HEK293T (cell line): ENCODE measurements at regions not wholly inside any gene's neighbourhood (a gene's known extent, or its start where the extent isn't known, plus 50 kb on each side); places are given as distances from the start of the nearest gene placed in this dataset.
A peak's percentile ranks its signal among the peaks of the same experiment; 100 is the strongest.
"Not testable (repeated sequence)": the region's sequence is repeated elsewhere in the genome, so short reads cannot be mapped to it uniquely, and the experiment has no call there.

ENCODE experiments used
- CTCF ChIA-PET: fragments of 350-600 bp; formaldehyde crosslinking; extraction: SDS; loops from one replicate; lab custom pipeline; 2021; ENCODE audit warnings: antibody characterized with exemption, inconsistent platforms; lab: Yijun Ruan, JAX
- POLR2A ChIA-PET: fragments of 350-600 bp; formaldehyde crosslinking; extraction: SDS; loops from one replicate; lab custom pipeline; 2020; ENCODE audit warnings: antibody characterized with exemption, inconsistent platforms; lab: Yijun Ruan, JAX
- DNase-seq: peaks from one replicate; pipeline ENCODE4 v3.0.0; 2012; ENCODE audit warnings: mixed read lengths; ENCODE audit errors: extremely low spot score
- ARNT ChIP-seq: fragments of 450-650 bp; IDR thresholded peaks from 2 replicates; pipeline ENCODE4 v1.6.1; 2017; ENCODE audit warnings: mild to moderate bottlenecking
- BHLHE40 ChIP-seq: fragments of 450-650 bp; IDR thresholded peaks from 2 replicates; pipeline ENCODE4 v1.6.1; 2016; ENCODE audit warnings: mild to moderate bottlenecking, moderate library complexity, borderline replicate concordance
- CTBP1 ChIP-seq: fragments of 450-650 bp; IDR thresholded peaks from 2 replicates; pipeline ENCODE4 v1.6.1; 2016; ENCODE audit warnings: borderline replicate concordance
- ELF4 ChIP-seq: fragments of 450-650 bp; IDR thresholded peaks from 2 replicates; pipeline ENCODE4 v1.6.1; 2017; ENCODE audit warnings: antibody characterized with exemption
- FOXA1 ChIP-seq: fragments of 450-650 bp; IDR thresholded peaks from 2 replicates; pipeline ENCODE4 v1.6.1; 2016; ENCODE audit warnings: mild to moderate bottlenecking
- FOXK2 ChIP-seq: fragments of 450-650 bp; IDR thresholded peaks from 2 replicates; pipeline ENCODE4 v1.6.1; 2016; ENCODE audit warnings: mild to moderate bottlenecking
- FOXM1 ChIP-seq: fragments of 450-650 bp; IDR thresholded peaks from 2 replicates; pipeline ENCODE4 v1.6.1; 2017; ENCODE audit warnings: mild to moderate bottlenecking, borderline replicate concordance
- HDGF ChIP-seq: fragments of 450-650 bp; IDR thresholded peaks from 2 replicates; pipeline ENCODE4 v1.6.1; 2017; ENCODE audit warnings: antibody characterized with exemption, borderline replicate concordance
- L3MBTL2 ChIP-seq: fragments of 450-650 bp; conservative IDR thresholded peaks from 2 replicates; pipeline ENCODE4 v1.6.1; 2016; ENCODE audit warnings: mild to moderate bottlenecking
- LEF1 ChIP-seq: fragments of 450-650 bp; IDR thresholded peaks from 2 replicates; pipeline ENCODE4 v1.6.1; 2017; ENCODE audit warnings: mild to moderate bottlenecking, borderline replicate concordance
- NFRKB ChIP-seq: fragments of 450-650 bp; IDR thresholded peaks from 2 replicates; pipeline ENCODE4 v1.6.1; 2016; ENCODE audit warnings: mild to moderate bottlenecking, moderate library complexity
- PKNOX1 ChIP-seq: fragments of 450-650 bp; IDR thresholded peaks from 2 replicates; pipeline ENCODE4 v1.6.1; 2016
- SP1 ChIP-seq: fragments of 450-650 bp; IDR thresholded peaks from 2 replicates; pipeline ENCODE4 v1.6.1; 2017
- SUZ12 ChIP-seq: fragments of 450-650 bp; IDR thresholded peaks from 2 replicates; pipeline ENCODE4 v1.6.1; 2016; ENCODE audit warnings: mild to moderate bottlenecking
- TARDBP ChIP-seq: fragments of 450-650 bp; IDR thresholded peaks from 2 replicates; pipeline ENCODE4 v1.6.1; 2016
- ZNF384 ChIP-seq: fragments of 450-650 bp; IDR thresholded peaks from 2 replicates; pipeline ENCODE4 v1.6.1; 2016

DNA sequence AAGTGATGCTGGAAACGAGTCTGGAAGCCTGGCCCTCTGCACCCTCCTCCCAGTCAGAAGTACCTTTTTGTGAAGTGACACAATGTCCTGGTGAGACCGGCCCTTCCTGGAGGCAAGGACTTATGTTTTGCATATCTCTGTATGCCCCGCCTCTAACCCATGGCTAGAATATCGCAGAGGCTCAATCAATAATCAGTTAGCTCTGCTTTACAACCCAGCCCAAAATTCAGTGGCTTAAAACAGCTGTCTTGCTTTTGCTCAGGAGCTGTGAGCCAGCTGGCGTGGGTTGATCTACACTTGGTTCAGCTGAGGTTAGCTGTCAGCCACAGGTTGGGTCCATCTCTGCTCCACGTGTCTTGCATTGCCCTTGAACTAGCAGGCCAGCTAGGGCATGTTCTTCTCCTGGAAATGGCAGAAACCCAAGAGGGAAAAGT lies 98.8 kb upstream of the METTL14 start:
- CTCF ChIA-PET, result no interaction called here
- TF ChIP-seq FOXA1 (no peak), PKNOX1 (no peak), ZNF384 (no peak), TARDBP (no peak), CTBP1 (no peak), BHLHE40 (no peak), FOXM1 (no peak), ARNT (no peak), ELF4 (no peak), SP1 (no peak), SUZ12 (no peak), L3MBTL2 (no peak)
- DNase-seq, result no peak
- POLR2A ChIA-PET, result no interaction called here

GRCh38 chr4:118587116-118587831 lies 97.9 kb upstream of the METTL14 start:
- ChIA-PET CTCF (no interaction called here), POLR2A (no interaction called here)
- no peak for TF ChIP-seq TARDBP
- no peak for TF ChIP-seq SUZ12
- no peak for TF ChIP-seq BHLHE40
- no peak for TF ChIP-seq PKNOX1
- no peak for TF ChIP-seq L3MBTL2
- TF ChIP-seq ZNF384, result no peak
- no peak for TF ChIP-seq HDGF
- no peak for TF ChIP-seq CTBP1
- no peak for TF ChIP-seq FOXA1
- TF ChIP-seq SP1, result no peak
- TF ChIP-seq FOXK2, result no peak
- no peak for TF ChIP-seq LEF1
- no peak for TF ChIP-seq ARNT
- DNase-seq, result no peak

GRCh38 chr4:118587946-118588345 lies 97.2 kb upstream of the METTL14 start:
- no peak for TF ChIP-seq HDGF
- no peak for TF ChIP-seq SUZ12
- no peak for TF ChIP-seq ZNF384
- no peak for TF ChIP-seq ARNT
- TF ChIP-seq SP1, result no peak
- no peak for TF ChIP-seq PKNOX1
- no peak for TF ChIP-seq FOXM1
- TF ChIP-seq FOXK2, result no peak
- TF ChIP-seq ELF4, result no peak
- TF ChIP-seq L3MBTL2, result no peak
- TF ChIP-seq FOXA1, result no peak
- ChIA-PET CTCF (no interaction called here), POLR2A (no interaction called here)
- DNase-seq, result no peak

- POLR2A ChIA-PET, result no interaction called here
- DNase-seq, result no peak
- CTCF ChIA-PET, result no interaction called here
- TF ChIP-seq ELF4, result no peak
- TF ChIP-seq BHLHE40, result no peak
- no peak for TF ChIP-seq HDGF
- no peak for TF ChIP-seq ARNT
- no peak for TF ChIP-seq NFRKB
- no peak for TF ChIP-seq FOXK2
- no peak for TF ChIP-seq ZNF384
- no peak for TF ChIP-seq CTBP1
- TF ChIP-seq FOXM1, result no peak
- TF ChIP-seq TARDBP, result no peak
Measured at GRCh38 chr4:118589471-118590055, 95.6 kb upstream of the METTL14 start.

DNA sequence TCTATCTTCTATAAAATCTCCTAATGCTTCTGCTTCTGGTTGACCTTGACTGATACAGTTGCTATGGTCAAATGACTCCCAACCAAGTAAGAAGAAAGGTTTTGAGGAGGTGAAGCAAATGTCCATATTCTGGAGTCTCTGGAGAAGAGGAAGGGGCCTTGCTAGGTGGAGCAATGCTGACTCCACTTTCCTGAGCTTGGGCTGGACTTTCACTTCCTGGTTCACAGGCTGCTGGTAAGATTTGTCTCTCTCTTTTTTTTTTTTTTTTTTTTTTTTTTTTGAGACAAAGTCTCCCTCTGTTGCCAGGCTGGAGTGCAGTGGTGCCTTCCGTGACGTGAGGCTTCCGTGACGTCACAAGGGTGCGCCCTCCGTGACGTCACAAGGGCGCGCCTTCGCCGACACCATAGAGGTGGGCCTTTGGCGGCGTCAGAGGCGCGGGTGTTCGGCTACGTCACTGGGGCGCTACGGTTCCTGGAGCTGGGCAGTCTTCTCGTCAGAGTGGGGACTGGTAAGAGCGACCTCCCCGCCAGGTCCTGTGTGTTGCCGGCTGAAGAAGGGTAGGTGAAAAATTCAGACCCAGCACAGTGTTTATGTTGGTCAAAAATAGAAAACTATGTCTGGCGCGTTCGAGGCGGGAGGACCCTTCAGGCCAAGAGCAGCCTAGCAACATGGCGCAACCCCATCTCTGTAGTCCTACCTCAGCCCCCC lies 93.7 kb upstream of the METTL14 start:
- TF ChIP-seq TARDBP (peak; percentile 91), ELF4 (peak; percentile 61; the same call in 1 of the 2 replicates), L3MBTL2 (0 out of 2 replicates have a peak, but pooled peaks have one; percentile 10), ZNF384 (peak; percentile 98)
- CTCF ChIA-PET, POLR2A ChIA-PET: not testable (repeated sequence)

DNA sequence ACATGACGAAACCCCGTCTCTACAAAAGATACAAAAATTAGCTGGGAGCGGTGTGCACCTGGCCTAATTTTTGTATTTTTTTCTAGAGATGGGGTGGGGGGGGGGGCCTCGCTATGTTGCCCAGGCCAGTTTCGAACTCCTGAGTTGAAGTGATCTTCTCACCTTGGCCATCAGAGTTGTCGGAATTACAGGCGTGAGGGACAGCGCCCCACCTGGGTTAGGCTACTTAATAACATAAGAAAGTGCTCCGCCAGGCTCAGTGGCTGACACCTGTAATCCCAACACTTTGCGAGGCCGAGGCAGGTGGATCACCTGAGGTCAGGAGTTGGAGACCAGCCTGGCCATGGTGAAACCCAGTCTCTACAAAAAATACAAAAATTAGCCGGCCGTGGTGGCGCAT lies 92.9 kb upstream of the METTL14 start:
- POLR2A ChIA-PET, DNase-seq, CTCF ChIA-PET: not testable (repeated sequence)

More for the DNA sequence above, 93.7 kb upstream of the METTL14 start:
- peak; percentile 79 for DNase-seq

GRCh38 chr4:118595883-118596282 lies 89.3 kb upstream of the METTL14 start:
- POLR2A ChIA-PET, CTCF ChIA-PET, DNase-seq: not testable (repeated sequence)

DNA sequence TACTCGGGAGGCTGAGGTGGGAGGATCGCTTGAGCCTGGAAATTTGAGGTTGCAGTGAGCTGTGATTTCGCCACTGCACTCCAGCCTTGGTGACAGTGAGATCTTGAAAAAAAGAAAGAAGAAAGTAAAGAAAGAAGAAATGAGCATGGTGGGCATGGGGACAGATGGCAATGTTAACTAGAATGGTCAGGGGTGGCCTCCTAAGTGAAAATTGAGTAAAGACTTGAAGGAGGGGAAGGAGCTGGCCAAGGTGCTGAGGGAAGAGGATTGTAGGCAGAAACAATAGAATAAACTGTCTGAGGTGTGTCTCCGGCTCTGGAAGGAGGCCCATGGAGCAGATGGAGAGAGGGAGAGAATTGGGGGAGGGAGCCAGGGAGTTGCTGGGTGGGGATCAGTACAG lies 60.1 kb upstream of the METTL14 start:
- CTCF ChIA-PET, DNase-seq, POLR2A ChIA-PET: not testable (repeated sequence)

DNA sequence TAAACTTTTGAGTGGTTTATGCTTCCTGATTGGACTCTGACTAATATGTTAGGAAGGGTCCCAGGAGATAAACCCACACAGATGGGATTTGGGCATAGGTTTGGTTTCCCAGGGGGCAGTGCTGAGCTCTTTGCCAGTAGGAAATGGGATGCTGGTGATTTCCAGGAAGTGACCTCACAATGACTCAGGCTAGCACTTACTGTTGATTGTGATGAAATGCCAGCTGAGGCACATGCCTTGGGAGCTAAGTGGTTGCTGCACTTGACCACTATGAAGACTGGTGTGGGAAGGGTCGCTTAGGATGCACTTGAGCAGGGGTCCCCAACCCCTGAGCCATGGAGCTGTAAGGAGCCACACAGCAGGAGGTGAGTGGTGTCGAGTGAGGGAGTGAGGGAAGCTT lies 55.5 kb upstream of the METTL14 start:
- DNase-seq, POLR2A ChIA-PET, CTCF ChIA-PET: not testable (repeated sequence)

DNA sequence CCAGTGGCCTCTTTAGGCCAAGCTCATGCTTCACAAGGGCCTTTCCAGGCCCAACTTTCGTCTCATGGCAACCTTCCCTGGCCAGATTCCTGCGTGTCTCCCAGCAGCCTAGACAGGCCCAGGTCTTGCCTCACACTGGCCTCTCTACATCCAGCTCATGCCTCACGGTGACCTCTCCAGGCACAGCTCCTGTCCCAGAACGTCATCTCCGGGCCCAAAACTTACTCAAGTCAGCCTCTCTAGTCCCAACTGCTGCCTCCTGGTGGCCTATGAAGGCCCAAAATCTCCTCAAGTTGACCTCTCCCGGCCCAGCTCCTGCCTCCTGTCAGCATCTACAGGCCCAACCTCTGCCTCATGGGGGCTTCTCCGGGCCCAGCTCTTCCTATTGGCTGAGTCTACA lies 54.3 kb upstream of the METTL14 start:
- POLR2A ChIA-PET, DNase-seq, CTCF ChIA-PET: not testable (repeated sequence)

DNA sequence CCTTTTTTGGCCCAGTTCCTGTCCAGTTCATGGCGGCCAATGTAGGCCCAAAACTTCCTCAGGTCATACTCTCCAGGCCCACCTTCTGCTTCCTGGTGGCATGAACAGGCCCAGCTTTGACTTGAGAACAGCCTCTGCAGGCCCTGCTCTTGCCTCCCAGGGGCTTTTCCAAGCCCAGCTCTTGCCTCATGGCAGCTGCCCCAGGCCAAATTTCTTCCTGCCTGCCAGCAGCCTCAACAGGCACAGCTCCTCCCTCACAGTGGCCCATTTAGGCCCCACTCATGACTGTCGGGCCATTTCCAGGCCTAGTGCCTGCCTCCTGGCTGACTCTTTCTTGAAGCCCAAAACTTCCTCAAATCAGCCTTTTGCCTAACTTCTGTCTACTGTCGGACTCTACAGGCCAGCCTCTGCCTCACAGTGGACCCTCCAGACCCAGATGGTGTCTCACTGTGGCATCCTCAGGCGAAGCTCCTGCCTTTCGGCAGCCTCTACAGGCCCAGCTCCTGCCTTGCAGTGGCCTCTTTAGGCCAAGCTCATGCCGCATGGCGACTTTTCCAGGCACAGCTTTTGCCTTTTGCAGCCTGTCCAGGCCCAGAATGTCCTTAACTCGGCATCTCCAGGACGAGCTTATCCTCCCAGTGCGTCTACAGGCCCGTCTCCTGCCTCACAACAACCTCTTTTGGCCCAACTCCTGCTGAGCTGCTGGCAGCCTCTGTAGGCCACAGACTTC lies 53.7 kb upstream of the METTL14 start:
- CTCF ChIA-PET, POLR2A ChIA-PET, DNase-seq: not testable (repeated sequence)
